ENCODE measurements at regions not wholly inside any gene's neighbourhood (a gene's known extent, or its start where the extent isn't known, plus 50 kb on each side); places are given as distances from the start of the nearest gene placed in this dataset.

DNA sequence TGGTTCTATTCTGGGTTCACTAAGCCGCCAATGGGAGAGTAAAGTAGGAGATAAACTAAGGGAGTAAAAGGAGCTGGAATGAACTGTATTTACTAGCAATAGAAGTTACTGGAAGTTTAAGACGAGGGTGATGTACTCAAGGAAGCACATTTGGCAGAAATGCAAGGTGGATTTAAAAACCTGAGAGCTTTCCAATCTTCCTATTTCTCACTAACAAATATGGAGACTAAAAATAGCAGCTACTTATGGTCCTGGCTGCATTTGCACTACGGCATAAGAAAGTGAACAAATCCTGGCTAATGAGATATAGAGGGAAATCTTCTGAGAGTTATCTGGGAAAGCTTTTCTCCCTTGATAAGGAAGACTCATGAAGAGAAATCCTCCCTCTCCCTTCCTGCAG lies 153.4 kb downstream of the TMEM161B start:
- DNase-seq (ENCODE audit: low read depth) = no peak
- no peak overlapping the region for H3K4me3 ChIP-seq (ENCODE audit: low read length)
- TF ChIP-seq, protein P1, sequence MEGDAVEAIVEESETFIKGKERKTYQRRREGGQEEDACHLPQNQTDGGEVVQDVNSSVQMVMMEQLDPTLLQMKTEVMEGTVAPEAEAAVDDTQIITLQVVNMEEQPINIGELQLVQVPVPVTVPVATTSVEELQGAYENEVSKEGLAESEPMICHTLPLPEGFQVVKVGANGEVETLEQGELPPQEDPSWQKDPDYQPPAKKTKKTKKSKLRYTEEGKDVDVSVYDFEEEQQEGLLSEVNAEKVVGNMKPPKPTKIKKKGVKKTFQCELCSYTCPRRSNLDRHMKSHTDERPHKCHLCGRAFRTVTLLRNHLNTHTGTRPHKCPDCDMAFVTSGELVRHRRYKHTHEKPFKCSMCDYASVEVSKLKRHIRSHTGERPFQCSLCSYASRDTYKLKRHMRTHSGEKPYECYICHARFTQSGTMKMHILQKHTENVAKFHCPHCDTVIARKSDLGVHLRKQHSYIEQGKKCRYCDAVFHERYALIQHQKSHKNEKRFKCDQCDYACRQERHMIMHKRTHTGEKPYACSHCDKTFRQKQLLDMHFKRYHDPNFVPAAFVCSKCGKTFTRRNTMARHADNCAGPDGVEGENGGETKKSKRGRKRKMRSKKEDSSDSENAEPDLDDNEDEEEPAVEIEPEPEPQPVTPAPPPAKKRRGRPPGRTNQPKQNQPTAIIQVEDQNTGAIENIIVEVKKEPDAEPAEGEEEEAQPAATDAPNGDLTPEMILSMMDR (IDR thresholded peaks at IDR 0.05; ENCODE audit: insufficient read depth, low read depth, low read length, missing control alignments) = no peak

DNA sequence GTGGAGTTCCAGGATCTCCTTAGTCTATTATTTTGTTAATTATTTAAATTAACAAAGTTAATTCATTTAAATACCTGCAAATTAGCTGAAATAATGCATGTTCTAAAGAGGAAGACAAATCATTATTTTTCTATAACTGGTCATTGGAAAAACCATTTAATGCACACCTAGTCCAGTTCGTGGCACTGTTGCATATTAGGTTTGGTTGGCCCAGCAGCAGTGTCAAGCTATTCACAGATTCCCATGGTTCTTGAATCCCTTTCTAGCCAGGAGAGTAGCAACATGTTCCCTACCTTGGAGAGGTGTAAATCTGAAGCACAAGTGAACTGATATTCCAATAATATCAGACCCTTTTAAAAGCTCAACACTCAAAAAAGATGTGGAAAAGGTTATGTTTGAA lies 155.2 kb downstream of the TMEM161B start:
- H3K4me3 ChIP-seq (ENCODE audit: low read length) = no peak overlapping the region
- TF ChIP-seq, protein P1 (IDR thresholded peaks at IDR 0.05; ENCODE audit: insufficient read depth, low read depth, low read length, missing control alignments) = no peak
- no peak for DNase-seq (ENCODE audit: low read depth)

DNA sequence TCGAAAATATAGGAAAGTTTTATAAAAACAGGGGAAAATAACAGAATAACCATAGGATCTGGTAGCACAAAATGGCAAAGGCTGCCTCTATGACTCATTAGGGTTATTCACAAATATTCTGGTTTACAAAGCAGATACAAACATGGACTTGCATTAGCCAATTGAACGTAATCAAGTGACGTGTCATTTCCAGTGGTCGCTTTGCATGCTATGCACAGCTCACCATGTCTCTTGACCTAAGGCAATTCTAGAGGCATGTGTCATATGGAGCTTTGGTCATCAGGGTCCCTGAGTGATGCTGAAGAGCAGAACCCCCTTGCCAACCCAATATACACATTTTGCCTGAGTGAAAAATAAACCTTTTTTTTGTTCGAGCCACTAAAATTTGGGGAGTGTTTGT lies 158.8 kb downstream of the TMEM161B start:
- peak; percentile 2 for DNase-seq (ENCODE audit: low read depth)
- TF ChIP-seq, protein P1 (IDR thresholded peaks at IDR 0.05; ENCODE audit: insufficient read depth, low read depth, low read length, missing control alignments) = no peak
- no peak overlapping the region for H3K4me3 ChIP-seq (ENCODE audit: low read length)

DNA sequence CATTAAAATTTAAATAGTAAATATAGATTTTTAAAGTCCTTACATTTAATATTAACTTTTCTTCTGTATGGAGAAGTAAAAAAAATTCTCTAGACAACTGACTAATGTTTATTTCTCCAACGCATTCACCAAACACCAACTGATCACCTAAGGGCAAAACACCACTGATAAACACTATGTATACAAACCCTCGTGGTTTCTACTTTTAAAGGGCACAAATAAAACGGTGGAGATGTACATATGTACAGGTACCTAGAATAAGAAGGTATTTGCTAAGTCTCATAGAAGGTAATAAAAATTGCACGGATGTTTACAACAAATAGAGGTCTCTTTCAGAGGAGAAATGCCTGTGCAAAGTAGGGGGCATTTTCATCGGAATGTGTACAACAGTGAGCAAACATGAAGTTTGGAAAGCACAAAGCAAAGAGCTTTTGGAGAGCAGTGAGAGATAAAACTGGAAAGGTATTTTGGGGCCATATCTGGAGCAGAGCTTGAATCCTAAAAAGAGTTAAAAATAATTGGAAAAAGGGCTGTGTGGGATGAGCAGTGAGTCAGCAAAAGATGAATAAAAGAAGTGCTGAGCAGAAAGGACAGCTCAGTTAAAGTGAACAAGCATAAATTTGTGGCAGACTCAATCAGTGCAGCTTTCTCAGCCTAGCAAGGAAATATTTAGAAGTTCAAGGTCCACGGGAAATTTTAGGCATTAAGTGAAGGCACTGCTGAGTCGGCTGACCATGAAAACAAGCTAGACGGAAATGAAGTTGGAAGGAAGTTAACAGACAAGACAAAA lies 160.0 kb downstream of the TMEM161B start:
- TF ChIP-seq, protein P1 (IDR thresholded peaks at IDR 0.05; ENCODE audit: insufficient read depth, low read depth, low read length, missing control alignments) = no peak
- no peak overlapping the region for H3K4me3 ChIP-seq (ENCODE audit: low read length)
- DNase-seq (ENCODE audit: low read depth) = no peak

DNA sequence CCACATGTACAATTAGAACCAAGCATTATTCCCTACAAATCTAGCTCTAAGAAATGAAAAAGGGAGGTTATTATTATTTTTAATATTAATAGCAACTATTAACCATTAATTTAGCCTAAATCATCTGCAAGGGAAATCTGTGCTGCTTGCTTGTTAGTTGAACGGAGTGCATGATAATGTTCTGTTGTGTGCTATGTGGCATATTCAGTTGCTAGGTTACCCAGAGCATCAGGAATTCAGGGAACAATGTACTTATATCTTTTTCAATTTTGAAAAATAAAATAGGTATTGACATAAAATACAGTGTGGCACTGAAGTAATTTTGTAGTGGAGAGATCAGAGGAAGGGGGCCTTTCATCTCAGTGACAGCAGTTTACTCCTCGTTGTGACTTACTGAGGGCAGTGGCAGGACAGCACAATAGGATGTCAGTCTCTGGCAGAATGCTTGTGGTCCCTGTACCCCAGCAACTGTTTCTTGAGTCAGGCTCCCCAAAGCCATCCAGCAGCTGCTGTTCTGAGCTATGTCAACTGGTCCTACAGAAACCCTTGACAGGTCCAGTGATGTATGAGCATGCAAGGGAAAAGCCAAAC lies 173.6 kb downstream of the TMEM161B start:
- no peak overlapping the region for H3K4me3 ChIP-seq (ENCODE audit: low read length)
- TF ChIP-seq, protein P1 (IDR thresholded peaks at IDR 0.05; ENCODE audit: insufficient read depth, low read depth, low read length, missing control alignments) = no peak
- DNase-seq (ENCODE audit: low read depth) = no peak

DNA sequence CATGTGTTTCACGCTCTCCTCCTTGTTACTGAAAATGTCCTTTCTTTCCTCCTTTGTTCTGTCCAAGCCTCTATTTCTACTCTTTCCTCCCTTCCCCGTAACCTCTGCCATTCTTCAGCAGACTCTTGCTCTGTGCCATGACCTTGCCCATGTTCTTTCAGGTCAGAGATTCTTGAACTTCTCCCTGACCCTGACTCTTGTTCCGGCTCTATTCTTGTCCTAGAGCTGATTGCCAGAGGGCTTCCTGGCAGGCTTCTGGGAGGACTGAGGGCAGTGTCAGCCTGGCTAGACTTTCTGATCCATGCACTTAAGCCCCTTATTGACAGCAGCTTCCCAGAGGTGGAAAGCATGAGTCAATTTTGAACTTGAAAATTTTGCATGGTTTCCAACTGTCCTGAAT lies 174.2 kb downstream of the TMEM161B start:
- TF ChIP-seq, protein P1 (IDR thresholded peaks at IDR 0.05; ENCODE audit: insufficient read depth, low read depth, low read length, missing control alignments) = no peak
- no peak overlapping the region for H3K4me3 ChIP-seq (ENCODE audit: low read length)
- no peak for DNase-seq (ENCODE audit: low read depth)
